Stimulated activated CD8-positive, alpha-beta memory T cell treated with anti-CD3 and anti-CD28 coated beads, Interleukin-15, amount 100 ng/mL, for 48 hours (primary cell): ENCODE measurements at regions not wholly inside any gene's neighbourhood (a gene's known extent, or its start where the extent isn't known, plus 50 kb on each side); places are given as distances from the start of the nearest gene placed in this dataset.
"Not testable (repeated sequence)": the region's sequence is repeated elsewhere in the genome, so short reads cannot be mapped to it uniquely, and the experiment has no call there.

ENCODE experiments used
- DNase-seq, 2 donors: peaks; one replicate each; pipeline ENCODE4 v3.0.0-alpha.2; 2020; ENCODE audit warnings: low read depth in 2 of 2

- DNase-seq = no peak
These were observed 110.7 kb downstream of the COPS8 start for GRCh38 chr2:237196409-237196808.

- no peak for DNase-seq
These were observed 111.4 kb downstream of the COPS8 start for GRCh38 chr2:237196866-237197618.

GRCh38 chr2:237198164-237198855, 112.6 kb downstream of the COPS8 start:
- no peak for DNase-seq

- no peak for DNase-seq
These were observed 113.4 kb downstream of the COPS8 start for GRCh38 chr2:237199082-237199481.

- no peak for DNase-seq
These were observed 113.9 kb downstream of the COPS8 start for GRCh38 chr2:237199577-237199976.

GRCh38 chr2:237200462-237200861, 114.8 kb downstream of the COPS8 start:
- no peak for DNase-seq

- DNase-seq = peak; percentile 1 to 55
These were observed 116.0 kb downstream of the COPS8 start for GRCh38 chr2:237201461-237202287.

- DNase-seq = no peak
These were observed 116.8 kb downstream of the COPS8 start for GRCh38 chr2:237202288-237203030.

GRCh38 chr2:237205043-237205541, 119.4 kb downstream of the COPS8 start:
- no peak for DNase-seq

- DNase-seq = no peak
These were observed 119.9 kb downstream of the COPS8 start for GRCh38 chr2:237205561-237205971.

- no peak for DNase-seq
These were observed 122.0 kb downstream of the COPS8 start for GRCh38 chr2:237207646-237208045.

- no peak for DNase-seq
These were observed 122.9 kb downstream of the COPS8 start for GRCh38 chr2:237208373-237209260.

- no peak for DNase-seq
These were observed 124.2 kb downstream of the COPS8 start for GRCh38 chr2:237209885-237210284.

GRCh38 chr2:237210297-237210696, 124.6 kb downstream of the COPS8 start:
- no peak for DNase-seq

- DNase-seq = no peak
These were observed 125.1 kb downstream of the COPS8 start for GRCh38 chr2:237210763-237211162.

GRCh38 chr2:237212356-237213279, 126.9 kb downstream of the COPS8 start:
- not testable (repeated sequence) for DNase-seq

GRCh38 chr2:237213315-237214022, 127.8 kb downstream of the COPS8 start:
- no peak for DNase-seq

- DNase-seq = no peak
These were observed 128.5 kb downstream of the COPS8 start for GRCh38 chr2:237214030-237214675.
